ENCODE measurements at regions not wholly inside any gene's neighbourhood (a gene's known extent, or its start where the extent isn't known, plus 50 kb on each side); places are given as distances from the start of the nearest gene placed in this dataset.

DNA sequence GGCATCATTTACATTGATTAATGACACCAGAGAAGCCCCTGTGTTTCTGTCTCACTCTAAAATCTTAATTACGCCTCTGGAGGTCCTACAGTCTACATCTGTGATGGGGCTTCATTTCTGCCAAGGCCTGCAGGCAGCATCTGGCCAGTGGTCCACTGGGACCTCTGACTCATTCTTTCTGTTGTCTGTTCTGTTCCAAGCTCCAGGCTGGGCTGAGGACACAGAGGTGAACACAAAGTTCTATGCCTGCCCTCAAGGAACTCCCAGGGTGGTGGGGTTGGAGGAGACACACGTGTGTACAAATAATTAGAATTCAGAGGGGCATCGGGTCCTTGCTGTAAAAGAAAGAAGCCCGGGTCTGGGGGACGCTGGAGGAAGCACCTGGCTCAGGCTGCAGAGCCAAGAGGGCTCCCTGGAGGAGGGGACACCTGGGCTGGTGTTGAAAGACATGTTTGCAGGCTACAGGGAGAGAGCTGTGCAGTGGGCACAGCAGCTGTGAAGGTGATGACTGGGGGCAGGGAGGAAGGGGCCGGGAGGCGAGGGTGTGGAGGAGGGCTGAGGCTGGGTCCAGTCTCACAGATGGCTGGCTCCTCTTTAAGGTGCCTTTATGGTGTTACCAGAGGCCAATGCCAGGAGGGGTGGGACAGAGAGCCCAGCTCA, 103.3 kb upstream of the PRR23E start:
- DNase-seq = no peak

DNA sequence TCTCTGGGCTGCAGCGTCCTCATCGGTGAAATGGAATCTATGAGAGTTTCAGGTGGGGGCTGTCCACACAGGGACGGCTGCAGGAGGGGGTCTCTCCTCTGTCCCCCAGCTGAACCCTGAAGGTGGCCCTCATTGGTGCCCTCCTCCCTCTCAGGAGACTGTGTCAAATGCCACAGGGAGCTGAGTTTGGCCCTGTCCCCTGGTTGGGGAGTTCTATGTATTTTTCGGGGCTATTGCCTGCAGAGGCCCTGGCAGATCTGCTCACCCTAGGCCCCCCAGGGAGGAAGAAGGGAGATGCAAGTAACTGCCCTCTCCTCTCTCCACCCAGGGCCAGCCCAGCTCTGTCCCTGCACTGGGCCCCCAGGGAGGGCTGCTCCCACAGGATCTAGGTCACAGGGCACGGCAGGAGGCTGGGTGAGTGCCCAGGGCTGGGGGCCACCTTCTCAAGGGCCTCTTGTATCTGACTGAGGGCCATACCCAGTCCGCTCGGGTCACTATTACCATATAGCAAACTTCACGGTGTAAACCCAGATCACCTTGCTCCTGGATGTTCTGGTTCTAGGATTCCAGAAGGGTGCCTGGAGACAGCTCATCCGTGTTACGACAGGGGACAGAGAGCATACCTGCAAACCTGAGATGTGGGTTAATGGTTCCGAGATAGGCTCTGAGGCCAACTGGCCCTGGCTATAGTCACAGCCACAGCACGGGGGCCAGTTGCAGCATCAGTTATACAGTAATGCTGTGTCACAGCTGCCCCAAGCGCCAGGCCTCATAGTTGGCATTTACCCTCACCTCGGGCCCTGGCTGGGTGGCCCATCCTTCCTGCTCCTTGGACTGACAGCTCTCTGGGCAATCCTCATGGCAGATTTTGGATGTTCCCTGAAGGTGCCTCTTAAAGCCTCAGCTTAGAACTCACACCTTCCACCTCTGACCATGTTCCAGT, 102.4 kb upstream of the PRR23E start:
- DNase-seq = no peak

DNA sequence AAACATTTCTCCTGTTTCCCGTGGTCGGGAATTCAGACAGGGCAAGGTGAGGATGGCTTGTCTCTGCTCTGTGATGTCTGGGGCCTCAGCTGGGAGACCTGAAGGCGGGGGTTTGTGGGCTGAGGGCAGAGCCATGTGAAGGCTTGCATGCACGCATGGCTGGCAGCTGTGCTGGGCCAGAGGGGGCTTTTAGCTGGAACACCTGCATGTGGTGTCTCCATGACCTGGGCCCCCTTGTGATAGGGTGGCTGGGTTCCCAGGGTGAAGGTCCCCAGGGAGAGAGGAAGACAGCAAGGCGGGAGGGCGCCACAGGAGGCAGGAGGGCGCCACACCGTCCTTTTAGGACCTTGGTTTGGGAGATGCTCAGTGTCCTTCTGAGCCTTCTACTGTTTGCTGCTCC, 101.6 kb upstream of the PRR23E start:
- no peak for DNase-seq

DNA sequence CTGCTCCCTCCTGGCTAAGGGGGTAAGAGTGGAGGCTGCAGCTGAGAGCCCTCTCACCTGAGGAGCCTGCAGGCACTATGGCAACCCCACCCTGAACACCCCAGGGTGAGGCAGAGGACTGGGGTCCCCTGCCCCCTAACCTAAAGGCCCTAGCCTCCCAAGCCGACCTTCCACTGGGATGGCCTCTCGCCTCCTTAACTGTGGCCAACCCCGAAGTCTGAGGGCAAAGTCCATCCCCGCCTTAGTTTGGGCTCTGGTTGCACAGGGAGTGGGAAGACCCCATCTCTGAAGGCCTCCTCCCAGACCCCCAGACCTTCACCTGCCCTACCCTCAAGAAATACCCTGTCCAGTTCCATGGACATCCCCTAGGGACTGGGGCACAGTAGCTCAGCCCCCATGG, 100.6 kb upstream of the PRR23E start:
- no peak for DNase-seq

DNA sequence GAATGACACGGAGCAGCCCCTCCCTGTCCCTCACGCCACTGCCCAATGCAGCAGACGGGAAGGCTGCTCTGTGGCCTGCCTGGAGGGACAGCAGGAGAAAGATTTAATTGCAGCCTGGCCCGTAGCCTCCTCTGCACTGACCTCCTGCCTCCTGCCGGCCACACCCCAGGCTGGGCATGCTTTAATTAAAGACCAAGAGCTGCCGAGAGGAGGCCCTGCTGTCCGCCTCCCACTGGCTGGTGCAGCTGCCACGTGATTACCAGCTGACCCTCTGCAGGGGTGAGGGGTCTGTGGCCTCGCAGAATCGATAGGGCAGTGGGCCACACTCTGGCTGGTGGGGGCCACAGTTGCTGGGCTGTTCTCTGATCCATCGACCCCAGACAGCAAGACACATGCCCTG, 100.2 kb upstream of the PRR23E start:
- DNase-seq = no peak

DNA sequence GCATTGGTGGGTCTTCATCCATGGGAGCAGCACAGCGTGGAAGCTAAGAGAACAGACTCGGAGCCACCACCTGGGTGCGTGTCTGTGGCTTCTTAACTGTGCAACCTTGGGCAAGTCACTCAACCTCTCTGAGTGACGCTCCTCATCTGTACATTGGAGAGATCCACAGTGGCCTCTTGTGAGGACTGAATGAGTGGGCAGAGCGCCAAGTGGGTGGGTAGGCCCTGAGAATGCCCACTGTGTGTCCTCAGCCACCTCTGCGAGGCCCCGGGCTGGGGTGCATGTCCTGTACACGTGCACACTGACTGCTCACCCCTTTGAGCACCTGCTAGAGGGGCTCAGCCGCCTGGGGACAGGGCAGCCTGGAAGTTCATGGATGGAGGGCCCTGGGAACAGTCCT, 99.6 kb upstream of the PRR23E start:
- no peak for DNase-seq

DNA sequence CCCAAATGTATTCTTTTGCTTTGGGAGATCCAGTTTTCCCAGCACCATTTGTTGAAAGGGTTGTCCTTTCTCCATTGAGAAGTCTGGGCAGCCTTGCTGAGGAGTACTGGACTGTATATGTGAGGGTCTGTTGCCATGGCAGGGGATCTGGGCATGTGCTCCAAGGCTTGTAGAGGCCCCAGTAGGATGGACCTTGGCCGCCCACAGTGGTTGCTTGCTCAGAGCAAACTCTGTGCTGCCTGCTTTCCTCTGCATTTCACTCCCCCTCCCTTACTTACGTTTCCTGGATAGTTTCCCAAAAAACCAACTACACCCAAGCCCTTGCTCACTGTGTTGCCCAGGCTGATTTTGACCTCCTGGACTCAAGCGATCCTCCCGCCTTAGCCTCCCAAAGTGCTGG, 97.2 kb upstream of the PRR23E start:
- no peak for DNase-seq

DNA sequence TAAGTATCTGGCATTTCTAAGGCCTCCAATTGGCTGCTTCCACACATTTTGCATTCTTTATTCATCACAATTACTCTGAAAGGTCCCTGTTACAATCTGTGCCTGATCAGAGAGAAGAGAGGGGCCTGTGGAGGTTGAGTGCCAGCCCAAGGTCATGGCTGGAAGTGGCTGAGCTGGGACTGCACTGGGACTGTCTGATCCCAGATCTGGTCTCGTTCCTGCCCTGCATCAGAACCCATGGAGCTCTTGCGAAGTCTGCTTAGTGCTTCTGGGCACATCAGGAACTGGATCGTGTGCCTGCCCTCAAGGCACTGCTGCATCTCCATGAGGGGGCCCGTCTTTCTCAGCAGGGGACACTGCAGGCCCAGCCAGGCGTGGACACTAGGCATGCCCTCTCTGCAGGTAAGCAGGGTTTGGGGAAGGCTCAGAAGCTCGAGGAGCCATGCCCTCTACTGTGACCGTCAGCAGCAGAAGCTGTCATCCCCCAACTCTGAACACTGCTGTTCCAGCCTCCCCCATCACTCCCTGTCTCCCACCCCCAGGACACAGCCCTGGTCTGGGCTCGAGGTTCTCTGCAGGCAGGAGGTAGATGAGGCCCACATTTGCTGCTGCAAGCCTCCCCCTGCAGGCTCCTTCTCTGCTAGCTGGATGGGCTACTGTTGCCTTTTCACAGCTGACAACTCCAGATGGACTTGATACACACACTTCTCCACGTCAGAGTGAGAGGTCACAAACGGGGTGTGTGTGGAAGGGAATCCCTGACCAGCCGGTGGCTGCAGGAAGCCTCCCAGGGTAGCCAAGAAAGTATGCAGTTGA, 96.5 kb upstream of the PRR23E start:
- DNase-seq = peak; percentile 17

DNA sequence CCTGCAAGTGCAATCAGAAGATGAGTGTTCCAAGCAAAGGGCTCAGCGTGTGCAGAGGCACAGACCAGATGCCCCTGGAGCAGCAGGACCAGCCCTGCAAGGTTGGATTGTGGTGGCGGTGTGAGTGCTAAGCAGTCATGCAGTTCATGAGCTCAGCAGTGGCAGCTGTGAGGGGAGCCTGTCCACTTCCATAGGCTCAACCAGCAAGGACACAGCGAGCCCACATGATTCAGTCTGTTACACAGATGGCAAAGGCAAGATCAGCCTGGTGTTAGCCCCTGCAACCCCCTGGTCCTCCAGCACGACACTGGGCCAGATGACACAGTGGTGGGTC, 95.9 kb upstream of the PRR23E start:
- DNase-seq = no peak

DNA sequence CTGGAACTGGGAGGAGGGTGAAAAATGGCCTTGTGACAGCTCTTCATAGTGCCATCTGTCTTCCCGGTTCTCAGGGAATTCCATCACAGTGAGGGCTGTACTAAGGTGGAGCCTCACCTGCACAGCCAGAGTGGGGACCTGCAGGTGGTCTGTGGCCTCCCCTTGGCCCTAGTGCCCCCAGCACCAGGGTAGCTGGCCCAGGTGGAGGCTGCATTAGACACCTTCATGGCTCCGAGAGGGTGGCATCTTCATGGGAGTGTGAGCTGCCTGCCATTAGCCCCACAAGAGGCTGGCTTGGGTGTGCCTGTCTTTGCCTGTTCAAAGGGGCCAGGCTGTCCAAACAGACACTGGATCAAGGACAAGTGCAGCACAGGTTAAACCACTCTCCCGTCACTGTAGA, 95.5 kb upstream of the PRR23E start:
- DNase-seq = no peak

DNA sequence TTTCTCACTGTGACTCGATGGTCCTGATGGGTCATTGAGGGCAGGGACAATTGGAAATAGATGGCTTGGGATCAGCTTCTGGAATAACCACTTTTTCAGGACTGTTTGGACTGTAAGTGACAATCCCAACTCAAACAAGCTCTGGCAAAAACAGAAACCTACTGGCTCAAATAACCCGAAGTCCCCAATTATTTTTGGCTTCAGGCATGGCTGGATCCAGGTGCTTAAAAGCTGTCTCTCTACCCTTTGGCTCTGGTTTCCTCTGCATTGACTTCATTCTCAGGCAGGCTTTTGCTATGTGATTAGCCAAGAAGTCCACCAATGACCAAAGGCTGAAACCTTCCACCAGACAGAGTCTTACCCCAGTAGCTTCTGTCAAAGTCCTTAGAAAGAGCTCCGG, 92.9 kb upstream of the PRR23E start:
- DNase-seq = no peak

DNA sequence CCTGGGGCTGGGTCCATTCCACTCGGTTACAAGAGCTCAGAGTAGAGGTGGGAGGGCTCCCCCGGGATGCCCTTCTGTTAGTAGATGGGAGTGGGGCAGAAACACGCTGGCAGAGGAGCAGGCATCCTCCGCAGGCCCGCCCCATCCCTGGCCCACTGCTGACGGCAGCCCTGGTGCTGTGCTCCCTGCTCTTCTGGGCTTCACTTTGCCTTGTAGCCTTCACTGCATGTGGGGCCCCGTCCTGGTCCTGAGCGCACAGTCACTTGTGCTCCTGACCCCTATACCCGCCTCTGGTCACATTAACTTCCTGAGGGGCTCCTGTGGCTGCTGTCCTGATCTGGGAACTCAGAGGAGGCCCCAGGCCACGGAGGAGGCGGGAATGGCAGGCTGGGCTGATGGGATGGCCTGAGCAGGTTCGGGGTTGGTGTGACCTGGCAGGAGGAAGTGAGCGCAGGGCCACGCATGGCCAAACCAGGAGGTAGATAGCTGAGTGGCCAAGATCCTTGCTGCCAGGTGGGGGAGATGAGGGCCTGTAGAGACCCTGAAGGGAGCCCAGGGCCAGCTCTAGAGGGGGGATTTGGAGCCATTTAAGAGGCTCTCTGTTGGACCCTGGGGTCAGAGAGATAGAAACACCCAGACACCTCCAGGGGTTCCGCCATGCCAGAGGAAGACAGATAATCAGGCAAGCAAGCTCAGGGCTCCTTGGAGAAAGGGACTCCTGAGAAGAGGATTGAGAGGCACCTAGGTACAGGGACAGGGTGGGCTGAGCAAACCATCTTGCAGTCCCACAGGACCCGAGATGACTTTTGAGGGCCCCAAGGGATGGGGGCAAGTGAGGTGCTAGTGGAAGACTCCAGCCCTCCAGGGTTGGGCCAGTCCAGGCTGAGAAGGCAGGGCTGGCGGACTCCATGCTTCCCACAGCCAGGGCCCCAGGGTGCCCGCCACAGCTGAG, 92.2 kb upstream of the PRR23E start:
- no peak for DNase-seq

DNA sequence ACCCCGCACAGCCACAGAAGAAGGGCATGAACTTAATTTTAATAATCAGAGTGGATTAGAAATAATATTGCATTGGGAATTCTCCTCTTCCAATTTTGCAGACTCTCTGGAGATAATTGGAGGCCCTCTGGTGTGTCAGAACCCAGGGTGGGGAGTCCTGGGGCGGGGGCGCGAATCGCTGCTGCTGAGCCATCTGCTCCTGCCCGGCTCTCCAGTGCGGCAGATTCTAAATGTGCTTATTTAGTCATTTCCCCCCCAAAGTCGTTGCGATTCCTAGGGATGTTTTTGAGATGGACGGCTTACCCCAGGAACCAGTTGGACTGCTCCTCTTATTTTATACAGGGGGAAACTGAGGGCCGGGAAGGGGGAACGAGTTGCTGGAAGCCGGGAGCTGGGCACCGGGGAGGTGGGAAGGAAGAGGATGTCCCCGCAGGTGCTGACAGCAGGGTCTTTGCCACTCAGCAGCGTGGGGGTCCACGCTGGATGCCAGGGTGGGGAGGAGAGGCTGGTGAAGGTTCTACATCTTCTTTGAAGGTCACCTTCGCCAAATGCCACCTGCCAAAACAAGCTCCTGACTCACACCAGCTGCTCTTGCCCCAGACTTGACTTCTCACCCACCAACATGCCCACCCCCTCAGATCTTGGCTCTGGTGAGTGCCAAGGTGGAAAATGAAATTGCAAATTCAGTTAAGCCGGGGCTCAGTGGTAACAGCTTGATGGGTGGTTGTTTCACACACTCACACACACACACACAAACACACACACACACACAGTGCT, 91.3 kb upstream of the PRR23E start:
- no peak for DNase-seq

DNA sequence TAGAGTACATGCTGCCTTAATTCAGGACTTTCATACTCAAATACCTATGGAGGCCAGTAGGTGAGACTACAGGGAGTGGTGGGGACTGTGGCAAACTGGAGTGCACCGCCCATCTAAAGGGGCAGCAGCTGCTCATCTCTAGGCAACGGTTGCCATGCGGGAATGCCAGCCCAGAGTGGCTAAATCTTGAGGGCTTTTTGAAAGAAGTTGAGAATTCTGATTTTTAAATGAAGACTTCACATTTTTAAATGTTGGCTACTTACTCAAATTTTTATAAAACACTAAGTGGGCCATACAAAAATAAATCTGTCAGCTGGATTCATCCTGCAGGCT, 90.8 kb upstream of the PRR23E start:
- no peak for DNase-seq

DNA sequence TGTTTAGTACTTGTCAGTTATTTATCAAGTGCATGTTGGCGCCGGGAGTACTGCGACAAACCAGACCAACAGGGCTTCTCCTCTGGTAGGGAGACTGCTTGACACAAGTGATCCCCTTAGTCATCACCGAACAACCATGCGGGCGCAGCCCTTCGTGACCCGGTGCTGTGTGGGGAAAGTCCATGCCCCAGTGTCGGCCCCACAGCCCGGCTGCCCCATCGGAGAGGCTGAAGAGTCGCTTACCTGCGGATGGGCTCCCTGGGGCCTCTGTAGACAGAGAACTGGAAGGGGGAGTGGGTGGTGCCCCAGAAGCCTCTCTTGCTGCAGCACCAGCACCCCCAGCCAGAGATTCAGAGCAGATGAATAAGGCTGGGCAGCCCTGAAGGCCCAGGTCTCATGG, 90.3 kb upstream of the PRR23E start:
- DNase-seq = no peak

DNA sequence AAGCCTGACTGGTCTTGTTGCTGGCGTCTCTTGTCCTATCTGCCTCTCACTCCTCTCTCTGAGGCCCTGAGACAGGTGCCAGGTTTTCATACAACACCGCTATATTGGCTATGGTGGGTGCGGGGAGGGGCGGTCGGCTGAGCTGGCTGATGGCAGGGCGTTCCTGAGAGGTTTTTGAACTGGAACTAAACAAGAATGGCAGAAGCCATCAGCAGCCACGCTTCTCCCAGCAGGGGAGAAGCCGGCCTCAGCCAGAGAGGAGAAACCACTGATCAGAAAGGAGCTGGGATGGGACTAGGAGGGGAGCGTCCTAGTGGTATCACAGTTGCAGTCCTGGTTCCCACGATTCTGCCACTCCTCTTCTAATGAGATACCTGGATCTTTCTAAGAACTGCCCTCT, 89.9 kb upstream of the PRR23E start:
- DNase-seq = no peak

DNA sequence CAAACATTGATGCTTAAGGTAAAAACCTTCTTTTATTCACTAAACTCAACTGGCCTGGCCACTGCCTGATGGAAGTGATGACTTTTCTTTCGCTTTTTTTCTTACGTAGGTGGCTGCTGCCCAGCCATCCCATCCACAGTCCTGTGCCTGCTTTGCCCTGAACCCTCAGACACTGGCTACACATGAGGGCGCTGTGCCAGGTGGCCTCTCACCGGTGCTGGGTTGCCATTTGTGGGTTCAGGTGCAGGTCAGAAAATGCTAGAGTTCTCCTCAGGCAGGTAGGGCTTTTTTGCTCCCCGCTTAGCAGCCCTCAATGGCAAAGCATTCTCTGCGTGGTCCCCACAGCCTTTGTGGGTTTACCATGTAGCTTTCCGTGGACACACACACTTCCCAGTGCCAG, 88.3 kb upstream of the PRR23E start:
- DNase-seq = no peak

DNA sequence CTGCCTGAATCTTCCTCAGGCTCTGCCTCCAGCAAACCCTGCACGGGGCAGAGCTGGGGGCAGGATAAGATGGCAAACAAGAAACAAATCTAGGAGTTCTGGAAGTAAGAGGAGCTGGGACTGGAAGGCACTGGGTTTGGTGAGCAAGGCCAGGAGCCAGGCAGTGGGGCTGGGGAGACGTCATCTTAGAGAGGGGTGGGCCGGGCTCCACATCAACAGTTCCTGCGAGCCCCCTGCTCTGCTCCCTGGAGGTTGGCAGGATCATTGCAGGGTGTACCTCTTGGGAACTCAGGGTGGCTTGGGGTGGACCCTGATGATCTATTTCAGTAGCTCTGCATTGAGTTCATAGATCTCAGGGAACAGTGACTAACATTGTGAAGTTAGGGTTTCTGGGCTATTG, 87.3 kb upstream of the PRR23E start:
- no peak for DNase-seq

DNA sequence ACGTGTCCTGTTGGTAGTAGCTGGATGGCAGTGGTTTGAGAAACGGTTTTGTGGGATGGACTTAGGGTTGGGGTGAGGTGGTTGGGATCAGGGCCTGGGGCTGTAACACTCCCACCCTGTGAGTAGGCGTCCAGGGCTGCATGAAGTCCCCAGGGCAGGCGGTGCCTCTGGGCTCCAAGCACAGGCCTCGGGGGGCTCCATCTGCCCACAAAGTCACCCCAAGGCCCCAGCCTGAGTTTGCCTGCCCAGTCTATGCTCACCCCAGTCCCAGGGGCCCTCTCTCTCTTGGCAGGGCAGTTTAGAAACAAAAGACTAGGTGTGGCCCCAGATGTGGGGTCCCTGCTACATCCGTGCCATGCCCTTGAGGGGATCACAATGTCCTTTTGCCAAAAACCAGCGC, 86.9 kb upstream of the PRR23E start:
- no peak for DNase-seq

DNA sequence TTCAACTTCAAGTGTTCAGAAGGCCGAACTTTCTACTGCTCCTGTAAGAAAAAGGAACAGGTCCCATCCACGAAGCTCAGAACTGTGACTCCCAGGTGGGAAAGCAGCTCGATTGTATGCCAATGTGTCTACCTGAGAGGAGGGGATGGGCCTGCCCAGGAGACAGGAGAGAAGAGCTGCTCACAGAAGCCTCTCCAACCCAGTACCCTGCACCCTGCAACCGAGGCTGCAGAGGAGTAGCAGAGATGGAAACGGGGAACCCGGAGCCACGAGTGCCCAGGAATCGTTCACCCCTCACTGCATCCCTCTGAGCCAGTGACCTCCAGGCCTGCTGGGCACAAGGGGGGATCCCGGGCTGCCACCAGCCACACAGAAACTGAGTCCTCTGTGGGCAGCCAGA, 86.5 kb upstream of the PRR23E start:
- no peak for DNase-seq

DNA sequence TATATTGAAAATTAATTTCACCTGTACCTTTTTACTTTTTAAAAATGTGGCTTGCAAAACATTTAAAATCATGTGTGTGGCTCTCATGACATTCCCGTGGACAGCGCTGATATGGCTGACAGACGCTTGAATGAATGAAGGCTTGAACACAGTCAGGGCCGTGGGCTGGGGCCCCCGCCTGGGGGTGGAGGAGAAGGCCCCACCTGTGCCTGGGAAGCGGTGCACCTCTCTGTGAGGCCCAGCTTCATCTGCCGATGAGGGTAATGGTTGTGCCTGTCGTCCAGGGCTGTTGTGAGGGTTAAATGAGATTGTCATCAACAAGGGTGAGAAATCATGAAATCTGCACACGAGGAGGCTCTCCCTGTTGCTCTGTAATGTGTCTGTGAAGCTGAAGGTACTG, 85.9 kb upstream of the PRR23E start:
- DNase-seq = no peak

Measured in renal pelvis (tissue), 1 donor.